Esophagus squamous epithelium (tissue), 4 donors: ENCODE measurements at regions not wholly inside any gene's neighbourhood (a gene's known extent, or its start where the extent isn't known, plus 50 kb on each side); places are given as distances from the start of the nearest gene placed in this dataset.

Experiments used
- CTCF ChIP-seq, 6 experiments: fragments of 450-650 bp in 4 of 6; fragments of 200-600 bp in 2 of 6; sonication (generic) in 2 of 6; IDR thresholded peaks; one replicate each; pipeline ENCODE4 v1.5.1; 2016 to 2019; ENCODE audit warnings: antibody characterized with exemption in 6 of 6, mild to moderate bottlenecking in 4 of 6, moderate library complexity in 4 of 6
- POLR2A ChIP-seq, 4 donors: fragments of 450-650 bp; IDR thresholded peaks; one replicate each; pipeline ENCODE4 v1.6.1; 2017; ENCODE audit warnings: antibody characterized with exemption in 4 of 4, mild to moderate bottlenecking in 4 of 4, moderate library complexity in 3 of 4

- TF ChIP-seq CTCF (IDR thresholded peaks at IDR 0.05) = no peak
- no peak for TF ChIP-seq POLR2A (IDR thresholded peaks at IDR 0.05)
These were observed 134.2 kb downstream of the DICER1 start for GRCh38 chr14:95023115-95023514.
